GM21367 (cell line): ENCODE measurements at regions not wholly inside any gene's neighbourhood (a gene's known extent, or its start where the extent isn't known, plus 50 kb on each side); places are given as distances from the start of the nearest gene placed in this dataset.

ENCODE experiments used
- ATAC-seq: cut with Tn5 transposase; IDR thresholded peaks from one replicate; pipeline ENCODE4 v1.9.1; 2021; ENCODE audit not compliant: unreplicated experiment

DNA sequence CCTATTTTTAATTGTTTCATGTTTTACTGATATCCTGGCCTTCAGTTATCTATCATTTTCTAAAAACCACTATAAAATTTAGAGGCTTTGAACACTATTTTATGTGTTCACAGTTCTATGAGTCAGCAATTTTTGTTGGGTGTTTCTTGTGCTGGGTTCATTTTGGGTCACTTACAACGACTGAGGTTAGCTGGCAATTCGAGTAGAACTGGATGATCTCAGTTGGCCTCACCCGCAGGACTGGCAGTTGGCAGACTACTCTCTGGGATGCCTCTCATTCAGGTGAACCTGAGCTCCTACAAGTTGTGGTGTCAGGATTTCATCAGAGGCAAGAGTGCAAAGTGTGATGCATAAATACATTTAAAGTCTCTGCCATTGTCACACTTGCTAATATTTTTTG, 151.0 kb upstream of the PAPPA start:
- ATAC-seq, result no peak

DNA sequence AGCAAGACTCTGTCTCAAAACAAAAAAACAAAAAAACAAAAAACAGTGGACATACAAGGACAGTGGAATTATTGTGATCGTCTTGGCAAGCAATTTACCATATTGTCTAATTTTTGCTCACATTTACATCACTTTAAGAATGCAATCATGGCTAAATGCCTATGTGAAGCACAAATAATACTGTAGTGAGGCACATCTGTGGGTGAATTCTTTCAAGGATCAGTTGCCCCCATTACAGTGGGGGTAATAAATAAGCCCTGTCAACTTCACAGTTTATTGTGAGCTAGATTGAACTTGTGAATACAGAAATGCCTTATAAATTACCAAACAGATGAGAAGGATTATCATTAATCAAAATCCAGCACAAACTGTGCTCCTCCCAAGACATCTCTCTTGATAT, 150.2 kb upstream of the PAPPA start:
- ATAC-seq, result no peak

DNA sequence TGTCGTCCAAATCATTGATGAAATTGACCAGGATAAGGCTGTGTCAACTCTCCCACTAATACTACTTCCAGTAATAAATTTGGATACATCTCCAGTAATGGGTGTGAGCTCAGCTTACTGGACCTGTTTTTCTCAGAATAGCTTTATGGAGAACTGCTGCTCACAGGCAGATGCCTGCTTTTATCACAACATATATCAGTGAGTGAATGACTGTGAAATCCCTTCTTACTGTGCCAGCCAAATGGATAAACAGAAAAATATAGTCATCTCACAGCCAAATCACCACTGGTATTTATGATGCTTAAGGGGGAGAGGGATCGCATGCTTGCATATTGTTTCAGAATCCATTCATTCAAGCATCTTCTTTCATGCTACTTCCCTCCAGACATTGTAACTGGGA, 148.4 kb upstream of the PAPPA start:
- no peak for ATAC-seq

DNA sequence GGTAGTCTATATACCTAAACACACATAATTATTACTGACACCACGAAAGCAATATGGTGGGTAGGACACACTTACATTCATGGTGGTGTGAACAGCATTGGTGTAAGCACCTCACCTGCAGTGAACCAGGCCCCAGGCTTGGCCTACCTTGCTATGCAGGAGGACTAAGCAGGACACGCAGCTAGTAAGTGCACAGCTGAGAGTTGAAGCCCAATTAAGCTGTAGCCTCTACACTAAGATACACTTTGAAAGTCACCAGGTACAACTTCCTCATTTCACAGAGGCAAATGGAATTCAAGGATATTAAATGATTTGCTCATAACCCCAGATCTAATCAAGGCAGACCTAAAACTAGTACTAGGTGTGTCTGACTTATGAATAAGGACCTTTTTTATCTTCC, 145.8 kb upstream of the PAPPA start:
- ATAC-seq, result no peak

GRCh38 chr9:116008278-116008677, 145.3 kb upstream of the PAPPA start:
- no peak for ATAC-seq

DNA sequence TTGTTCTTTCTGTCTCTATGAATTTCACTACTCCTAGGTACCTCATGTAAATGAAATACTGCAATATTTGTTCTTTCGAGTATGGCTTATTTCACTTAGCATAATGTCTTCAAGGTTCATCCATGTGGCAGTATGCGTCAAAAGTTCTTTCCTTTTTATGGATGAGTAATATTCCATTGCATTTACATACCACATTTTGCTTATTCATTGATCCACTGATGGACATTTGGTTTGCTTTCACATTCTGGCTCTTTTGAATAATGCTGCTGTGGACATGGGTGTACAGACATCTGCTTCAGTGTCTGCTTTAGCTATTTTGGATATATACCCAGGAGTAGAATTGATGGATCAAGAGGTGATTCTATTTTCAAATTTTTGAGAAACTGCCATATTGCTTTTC, 144.2 kb upstream of the PAPPA start:
- no peak for ATAC-seq

GRCh38 chr9:116015855-116016254, 137.7 kb upstream of the PAPPA start:
- ATAC-seq, result no peak

- ATAC-seq, result no peak
These were observed 133.4 kb upstream of the PAPPA start for GRCh38 chr9:116020146-116020545.

DNA sequence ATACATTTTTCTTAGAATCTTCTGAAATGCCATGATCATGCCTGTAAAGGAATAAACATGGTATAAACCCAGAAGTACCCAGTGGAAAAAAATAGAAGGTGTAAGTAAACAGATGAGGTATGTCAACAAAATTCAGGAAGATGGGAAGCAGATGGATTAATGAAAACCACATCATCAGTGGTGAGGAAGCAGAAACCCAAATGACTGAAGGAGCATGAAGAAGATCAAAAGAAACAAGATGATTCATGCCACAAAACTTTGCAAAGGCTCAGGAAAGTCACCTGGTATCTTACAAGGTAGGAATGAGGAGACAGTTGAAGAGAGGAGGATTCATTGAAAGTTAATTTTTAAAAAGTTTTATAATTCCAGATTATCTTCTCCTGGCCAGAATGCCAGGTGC, 132.8 kb upstream of the PAPPA start:
- ATAC-seq, result no peak

GRCh38 chr9:116027096-116027495, 126.5 kb upstream of the PAPPA start:
- no peak for ATAC-seq

GRCh38 chr9:116027511-116027910, 126.1 kb upstream of the PAPPA start:
- no peak for ATAC-seq

GRCh38 chr9:116027951-116028350, 125.6 kb upstream of the PAPPA start:
- ATAC-seq, result no peak

- ATAC-seq, result no peak
These were observed 123.1 kb upstream of the PAPPA start for GRCh38 chr9:116030517-116030916.

- ATAC-seq, result no peak
These were observed 120.7 kb upstream of the PAPPA start for GRCh38 chr9:116032683-116033440.

GRCh38 chr9:116039312-116039711, 114.3 kb upstream of the PAPPA start:
- no peak for ATAC-seq

DNA sequence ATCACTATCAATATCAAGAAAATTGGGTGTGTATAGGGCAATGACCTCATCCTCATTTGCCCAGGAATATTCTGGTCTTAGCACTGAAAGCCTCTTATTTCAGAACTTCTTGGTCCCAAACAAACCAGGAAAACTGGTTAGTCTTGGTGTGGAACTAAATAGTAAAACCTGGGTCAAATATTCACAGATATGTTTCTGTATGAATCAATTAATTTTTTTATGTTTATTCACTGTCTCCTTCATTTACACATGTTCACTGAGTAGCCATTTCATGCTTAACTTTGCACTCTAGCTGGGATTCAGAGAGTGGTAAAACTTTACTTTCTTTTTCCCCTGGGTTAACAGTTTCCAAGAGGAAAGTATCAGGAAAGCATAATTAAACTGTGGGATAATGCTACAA, 113.7 kb upstream of the PAPPA start:
- ATAC-seq, result no peak

DNA sequence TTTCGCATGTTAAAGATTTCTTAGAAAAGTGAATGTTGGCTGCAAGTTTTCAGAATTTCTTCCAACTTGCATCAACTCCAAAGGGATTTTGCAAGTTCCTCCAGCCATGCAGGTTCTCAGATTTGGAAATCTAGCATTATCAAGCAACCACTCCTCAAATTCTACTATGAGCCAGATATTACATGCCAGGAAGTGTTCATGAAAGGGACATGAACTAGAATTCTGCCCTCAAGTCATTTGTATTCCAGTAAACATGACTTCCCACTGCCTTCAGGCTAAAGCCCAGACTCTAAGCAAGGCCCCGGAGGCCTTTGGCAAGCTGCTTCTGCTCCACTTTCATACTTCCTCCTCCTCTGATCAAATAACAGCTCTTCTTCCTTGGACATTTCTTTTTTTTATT, 111.3 kb upstream of the PAPPA start:
- ATAC-seq, result no peak

- no peak for ATAC-seq
These were observed 108.5 kb upstream of the PAPPA start for GRCh38 chr9:116045083-116045482.

- no peak for ATAC-seq
These were observed 105.5 kb upstream of the PAPPA start for GRCh38 chr9:116048081-116048480.

DNA sequence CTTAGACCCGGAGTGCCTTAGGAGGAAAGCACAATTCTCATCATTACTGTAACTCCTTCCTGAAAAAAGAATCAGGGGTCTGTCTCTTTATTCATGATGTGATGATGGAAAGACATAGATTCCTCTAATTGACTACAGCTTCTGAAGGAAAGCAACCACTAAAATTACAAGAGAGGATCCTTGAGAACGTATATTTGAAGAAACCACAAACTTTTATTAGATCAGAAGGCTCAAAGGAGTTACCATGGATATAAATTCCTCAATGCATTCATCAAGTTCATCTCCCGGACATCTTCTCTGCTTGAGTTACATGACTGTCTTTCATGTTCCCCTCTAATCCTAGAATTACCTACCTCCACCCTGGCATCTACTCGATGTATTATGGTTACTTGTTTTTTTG, 104.1 kb upstream of the PAPPA start:
- ATAC-seq, result no peak

DNA sequence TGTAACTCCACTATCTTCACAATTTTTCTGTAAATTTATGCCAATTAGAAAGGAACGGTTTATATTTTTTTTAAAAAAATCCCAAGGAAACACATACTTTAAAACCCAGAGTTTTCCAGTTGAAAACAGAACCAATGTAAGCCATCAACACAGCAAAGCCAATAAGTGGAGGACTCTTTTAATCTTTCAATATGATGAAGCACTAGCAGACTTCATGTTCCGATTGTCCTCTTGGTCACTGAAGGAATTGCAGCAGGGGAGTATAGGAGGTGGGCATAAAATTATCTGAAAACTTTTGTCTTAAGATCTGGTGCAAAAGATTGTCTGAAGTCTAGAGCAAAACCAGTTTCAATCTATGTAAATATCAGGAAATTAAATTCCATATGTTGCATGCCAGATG, 102.1 kb upstream of the PAPPA start:
- no peak for ATAC-seq

DNA sequence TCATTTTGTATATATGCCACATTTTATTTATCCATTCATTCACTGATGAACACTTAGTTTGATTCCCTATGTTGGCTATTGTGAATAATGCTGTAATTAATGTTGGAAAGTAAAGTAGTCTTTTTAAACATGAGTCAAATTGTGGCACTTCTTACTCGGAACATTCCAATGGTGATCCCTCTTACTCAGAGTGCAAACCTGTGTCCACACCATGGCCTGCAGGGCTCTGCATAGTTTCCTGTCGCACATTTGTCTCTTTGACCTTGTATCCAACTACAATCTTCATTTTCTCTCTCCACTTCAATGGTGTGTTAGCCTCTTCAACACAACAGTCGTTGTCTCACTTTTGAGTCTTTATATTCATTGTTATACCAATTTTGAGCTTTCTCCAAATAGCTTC, 98.1 kb upstream of the PAPPA start:
- ATAC-seq, result no peak

DNA sequence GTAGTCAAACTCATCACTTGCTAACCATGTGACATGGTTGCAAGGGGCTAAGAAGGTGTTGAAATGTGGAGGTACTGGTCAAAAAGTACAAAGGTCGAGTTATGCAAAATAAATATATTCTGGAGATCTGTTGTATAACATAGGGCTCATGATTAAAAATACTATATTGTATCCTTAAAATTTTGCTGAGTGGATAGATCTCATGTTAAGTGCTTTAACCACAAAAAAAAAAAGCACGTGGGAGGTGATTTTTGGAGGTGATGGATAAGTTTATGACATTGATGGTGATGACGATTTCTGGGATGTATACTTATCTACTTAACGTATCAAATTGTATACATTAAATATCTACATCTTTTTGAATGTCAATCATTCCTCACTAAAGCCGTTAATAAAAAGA, 96.2 kb upstream of the PAPPA start:
- no peak for ATAC-seq
